22Rv1 (cell line): ENCODE measurements at regions not wholly inside any gene's neighbourhood (a gene's known extent, or its start where the extent isn't known, plus 50 kb on each side); places are given as distances from the start of the nearest gene placed in this dataset.

ENCODE experiments used
- H3K27ac ChIP-seq: fragments of 450-650 bp; 2 replicates; pipeline ENCODE4 v1.5.1; 2017
- ZFX ChIP-seq: fragments of 450-650 bp; IDR thresholded peaks from 2 replicates; pipeline ENCODE4 v1.6.1; 2017; ENCODE audit warnings: antibody characterized with exemption, borderline replicate concordance
- TF ChIP-seq, protein P1 (sequence below): fragments of 450-650 bp; IDR thresholded peaks from 2 replicates; pipeline ENCODE4 v1.5.1; 2017; ENCODE audit warnings: mild to moderate bottlenecking

GRCh38 chr5:125045646-125046045 is 299.2 kb upstream of the ZNF608 start:
- H3K27ac ChIP-seq: peak overlapping the region; percentile 3; the same call in 1 of the 2 replicates
- no peak for TF ChIP-seq ZFX
- TF ChIP-seq, protein P1, sequence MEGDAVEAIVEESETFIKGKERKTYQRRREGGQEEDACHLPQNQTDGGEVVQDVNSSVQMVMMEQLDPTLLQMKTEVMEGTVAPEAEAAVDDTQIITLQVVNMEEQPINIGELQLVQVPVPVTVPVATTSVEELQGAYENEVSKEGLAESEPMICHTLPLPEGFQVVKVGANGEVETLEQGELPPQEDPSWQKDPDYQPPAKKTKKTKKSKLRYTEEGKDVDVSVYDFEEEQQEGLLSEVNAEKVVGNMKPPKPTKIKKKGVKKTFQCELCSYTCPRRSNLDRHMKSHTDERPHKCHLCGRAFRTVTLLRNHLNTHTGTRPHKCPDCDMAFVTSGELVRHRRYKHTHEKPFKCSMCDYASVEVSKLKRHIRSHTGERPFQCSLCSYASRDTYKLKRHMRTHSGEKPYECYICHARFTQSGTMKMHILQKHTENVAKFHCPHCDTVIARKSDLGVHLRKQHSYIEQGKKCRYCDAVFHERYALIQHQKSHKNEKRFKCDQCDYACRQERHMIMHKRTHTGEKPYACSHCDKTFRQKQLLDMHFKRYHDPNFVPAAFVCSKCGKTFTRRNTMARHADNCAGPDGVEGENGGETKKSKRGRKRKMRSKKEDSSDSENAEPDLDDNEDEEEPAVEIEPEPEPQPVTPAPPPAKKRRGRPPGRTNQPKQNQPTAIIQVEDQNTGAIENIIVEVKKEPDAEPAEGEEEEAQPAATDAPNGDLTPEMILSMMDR: no peak

- H3K27ac ChIP-seq: 0 out of 2 replicates have a peak overlapping the region, but pooled peaks have one; percentile 3
- TF ChIP-seq, protein P1: no peak
- TF ChIP-seq ZFX: no peak
These were observed 300.4 kb upstream of the ZNF608 start for GRCh38 chr5:125046838-125047237.

DNA sequence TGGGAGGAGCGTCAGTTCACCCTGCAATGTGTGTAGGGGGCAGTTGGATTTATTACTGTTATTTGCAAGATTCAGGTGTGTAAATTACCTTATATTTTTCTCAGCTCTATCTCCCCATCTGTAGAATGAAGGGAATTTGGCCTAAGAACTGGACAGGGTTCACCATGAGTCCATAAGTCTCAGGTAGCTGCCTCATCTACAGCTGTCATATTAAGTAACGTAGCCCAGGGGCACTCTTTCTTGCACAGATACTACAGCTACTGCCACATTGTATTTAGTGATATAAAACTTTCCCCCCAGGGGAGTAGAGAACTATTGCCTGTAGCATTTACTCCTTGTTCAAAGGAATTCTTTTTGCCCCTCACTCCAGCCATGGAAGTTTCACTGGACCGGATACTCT is 301.4 kb upstream of the ZNF608 start:
- H3K27ac ChIP-seq: no peak overlapping the region
- TF ChIP-seq ZFX: no peak
- TF ChIP-seq, protein P1: no peak

DNA sequence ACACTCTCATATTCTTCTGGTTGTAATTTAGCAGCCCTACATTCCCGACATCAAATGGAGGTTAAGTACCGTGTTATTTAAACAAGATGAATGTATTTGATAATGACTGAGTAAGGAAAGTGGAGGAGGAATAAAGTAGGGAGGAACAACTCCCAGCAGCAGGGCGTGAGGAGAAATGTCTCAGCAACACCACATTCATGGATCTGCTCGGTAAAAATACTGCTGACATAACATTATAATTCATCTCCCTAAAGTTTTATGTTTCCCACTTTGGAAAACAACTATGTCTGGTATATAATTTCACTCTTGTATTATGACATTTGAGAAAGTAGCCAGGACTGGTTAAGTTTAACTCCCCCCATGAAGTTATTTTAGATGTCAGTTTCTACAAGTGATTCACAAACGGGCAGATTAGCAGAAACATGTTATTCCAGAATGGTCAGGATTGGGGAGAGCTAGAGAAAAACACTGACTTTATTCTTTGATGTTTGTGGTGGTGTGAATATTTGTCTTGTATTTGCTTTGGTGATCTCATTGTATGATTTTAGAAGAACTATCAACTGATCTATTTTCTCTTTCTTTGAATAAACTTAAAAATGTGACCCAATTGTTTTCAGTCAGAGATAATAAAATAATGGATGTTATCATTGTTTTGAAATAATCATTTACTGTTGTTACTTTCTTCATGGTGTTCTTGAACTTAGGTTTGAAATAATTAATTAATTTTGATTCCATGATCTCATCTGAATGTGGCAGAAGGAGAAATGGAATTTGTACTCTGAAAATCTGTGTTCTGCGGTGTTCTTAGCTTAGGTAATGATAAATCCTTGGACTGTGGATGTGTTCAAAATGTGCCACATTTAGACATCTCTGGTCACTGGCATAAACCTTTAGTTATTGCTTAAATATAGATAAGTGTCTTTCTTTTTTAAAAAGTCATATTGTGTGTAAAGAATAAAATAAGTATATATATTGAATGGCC is 303.6 kb upstream of the ZNF608 start:
- no peak for TF ChIP-seq ZFX
- TF ChIP-seq, protein P1: no peak
- peak overlapping the region; percentile 37 for H3K27ac ChIP-seq

DNA sequence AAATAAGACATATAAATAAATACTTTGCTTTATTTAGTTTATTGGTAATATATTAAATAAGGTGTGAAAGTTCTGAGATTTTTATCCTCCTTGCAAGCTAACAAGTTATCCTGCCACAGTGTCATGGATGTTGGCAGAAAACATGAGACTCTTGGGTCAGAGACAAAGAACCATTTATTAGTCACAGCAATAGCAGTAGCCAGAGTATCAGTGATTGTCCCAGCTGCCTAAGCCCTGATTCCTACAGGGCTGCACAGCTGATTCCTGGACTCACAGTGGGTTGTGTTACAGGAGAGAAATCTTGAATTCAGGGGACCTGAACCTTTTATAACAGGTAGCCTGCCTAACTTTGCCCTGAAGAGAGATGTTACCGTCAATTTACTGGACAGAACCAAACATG is 304.5 kb upstream of the ZNF608 start:
- TF ChIP-seq, protein P1: no peak
- no peak for TF ChIP-seq ZFX
- H3K27ac ChIP-seq: no peak overlapping the region

- TF ChIP-seq, protein P1: no peak
- TF ChIP-seq ZFX: no peak
- H3K27ac ChIP-seq: no peak overlapping the region
These were observed 306.1 kb upstream of the ZNF608 start for GRCh38 chr5:125052584-125052983.

- H3K27ac ChIP-seq: no peak overlapping the region
- no peak for TF ChIP-seq ZFX
- TF ChIP-seq, protein P1: no peak
These were observed 306.7 kb upstream of the ZNF608 start for GRCh38 chr5:125053179-125053578.
